ENCODE measurements at regions not wholly inside any gene's neighbourhood (a gene's known extent, or its start where the extent isn't known, plus 50 kb on each side); places are given as distances from the start of the nearest gene placed in this dataset.

GRCh38 chr12:13772264-13772663, 209.1 kb downstream of the GRIN2B start:
- DNase-seq (ENCODE audit: low spot score in 2 of 2) (no peak), FAIRE-seq (no peak)

- DNase-seq (ENCODE audit: low spot score in 2 of 2): no peak
- no peak for FAIRE-seq
Observed at GRCh38 chr12:13770576-13770975, 210.8 kb downstream of the GRIN2B start.

- DNase-seq (ENCODE audit: low spot score in 2 of 2) (no peak), FAIRE-seq (no peak)
Observed at GRCh38 chr12:13769966-13770365, 211.4 kb downstream of the GRIN2B start.

- no peak for DNase-seq (ENCODE audit: low spot score in 2 of 2)
- FAIRE-seq: no peak
Observed at GRCh38 chr12:13769273-13769672, 212.1 kb downstream of the GRIN2B start.

- FAIRE-seq: no peak
- DNase-seq (ENCODE audit: low spot score in 2 of 2): no peak
Observed at GRCh38 chr12:13764748-13765147, 216.7 kb downstream of the GRIN2B start.

- DNase-seq (ENCODE audit: low spot score in 2 of 2): no peak
- no peak for FAIRE-seq
Observed at GRCh38 chr12:13749389-13749788, 232.0 kb downstream of the GRIN2B start.

- FAIRE-seq: no peak
- DNase-seq (ENCODE audit: low spot score in 2 of 2): no peak
Observed at GRCh38 chr12:13745111-13745860, 236.1 kb downstream of the GRIN2B start.

- FAIRE-seq: no peak
- DNase-seq (ENCODE audit: low spot score in 2 of 2): no peak
Observed at GRCh38 chr12:13744561-13744960, 236.8 kb downstream of the GRIN2B start.

GRCh38 chr12:13740149-13740545, 241.3 kb downstream of the GRIN2B start:
- DNase-seq (ENCODE audit: low spot score in 2 of 2): no peak
- FAIRE-seq: no peak

GRCh38 chr12:13735734-13736133, 245.7 kb downstream of the GRIN2B start:
- DNase-seq (ENCODE audit: low spot score in 2 of 2) (no peak), FAIRE-seq (no peak)

GRCh38 chr12:13734584-13735152, 246.7 kb downstream of the GRIN2B start:
- DNase-seq (ENCODE audit: low spot score in 2 of 2) (no peak), FAIRE-seq (no peak)

- FAIRE-seq (no peak), DNase-seq (ENCODE audit: low spot score in 2 of 2) (no peak)
Observed at GRCh38 chr12:13727707-13728195, 253.7 kb downstream of the GRIN2B start.

GRCh38 chr12:13725049-13725448, 256.4 kb downstream of the GRIN2B start:
- no peak for DNase-seq (ENCODE audit: low spot score in 2 of 2)
- FAIRE-seq: no peak

GRCh38 chr12:13724136-13724535, 257.3 kb downstream of the GRIN2B start:
- FAIRE-seq (no peak), DNase-seq (ENCODE audit: low spot score in 2 of 2) (no peak)

- DNase-seq (ENCODE audit: low spot score in 2 of 2): no peak
- no peak for FAIRE-seq
Observed at GRCh38 chr12:13719986-13720385, 261.4 kb downstream of the GRIN2B start.

GRCh38 chr12:13718271-13718670, 263.1 kb downstream of the GRIN2B start:
- FAIRE-seq: no peak
- DNase-seq (ENCODE audit: low spot score in 2 of 2): no peak

- FAIRE-seq (no peak), DNase-seq (ENCODE audit: low spot score in 2 of 2) (no peak)
Observed at GRCh38 chr12:13716119-13716518, 265.3 kb downstream of the GRIN2B start.

- no peak for FAIRE-seq
- DNase-seq (ENCODE audit: low spot score in 2 of 2): no peak
Observed at GRCh38 chr12:13713556-13714410, 267.6 kb downstream of the GRIN2B start.

GRCh38 chr12:13707829-13708228, 273.6 kb downstream of the GRIN2B start:
- FAIRE-seq (no peak), DNase-seq (ENCODE audit: low spot score in 2 of 2) (no peak)

- FAIRE-seq: no peak
Observed at GRCh38 chr12:13702381-13702780, 279.0 kb downstream of the GRIN2B start.

GRCh38 chr12:13701502-13701901, 279.9 kb downstream of the GRIN2B start:
- FAIRE-seq: no peak
- no peak for DNase-seq (ENCODE audit: low spot score in 2 of 2)

More at GRCh38 chr12:13702381-13702780, 279.0 kb downstream of the GRIN2B start:
- DNase-seq (ENCODE audit: low spot score in 2 of 2): no peak

Measured in frontal cortex (tissue), 3 donors.